Astrocyte of the cerebellum (primary cell): ENCODE measurements at regions not wholly inside any gene's neighbourhood (a gene's known extent, or its start where the extent isn't known, plus 50 kb on each side); places are given as distances from the start of the nearest gene placed in this dataset.
A peak's percentile ranks its signal among the peaks of the same experiment; 100 is the strongest.
"Not testable (repeated sequence)": the region's sequence is repeated elsewhere in the genome, so short reads cannot be mapped to it uniquely, and the experiment has no call there.

Source experiments
- DNase-seq: peaks from one replicate; pipeline ENCODE4 v3.0.0-alpha.2; 2011; ENCODE audit warnings: low read depth
- H3K4me3 ChIP-seq: 2 replicates; pipeline ENCODE4 v1.5.1; 2011; ENCODE audit warnings: mild to moderate bottlenecking, low read depth, low read length, moderate library complexity
- in situ Hi-C: cut with HindIII; loops from 2 replicates; pipeline ENCODE4 v1.10.0; 2017; ENCODE audit warnings: low sequenced_read_pairs
- TF ChIP-seq, protein P1 (sequence below): IDR thresholded peaks from 2 replicates; pipeline ENCODE4 v1.5.1; 2012; ENCODE audit warnings: low read length, low read depth, moderate library complexity, mild to moderate bottlenecking; ENCODE audit errors: missing control alignments

DNA sequence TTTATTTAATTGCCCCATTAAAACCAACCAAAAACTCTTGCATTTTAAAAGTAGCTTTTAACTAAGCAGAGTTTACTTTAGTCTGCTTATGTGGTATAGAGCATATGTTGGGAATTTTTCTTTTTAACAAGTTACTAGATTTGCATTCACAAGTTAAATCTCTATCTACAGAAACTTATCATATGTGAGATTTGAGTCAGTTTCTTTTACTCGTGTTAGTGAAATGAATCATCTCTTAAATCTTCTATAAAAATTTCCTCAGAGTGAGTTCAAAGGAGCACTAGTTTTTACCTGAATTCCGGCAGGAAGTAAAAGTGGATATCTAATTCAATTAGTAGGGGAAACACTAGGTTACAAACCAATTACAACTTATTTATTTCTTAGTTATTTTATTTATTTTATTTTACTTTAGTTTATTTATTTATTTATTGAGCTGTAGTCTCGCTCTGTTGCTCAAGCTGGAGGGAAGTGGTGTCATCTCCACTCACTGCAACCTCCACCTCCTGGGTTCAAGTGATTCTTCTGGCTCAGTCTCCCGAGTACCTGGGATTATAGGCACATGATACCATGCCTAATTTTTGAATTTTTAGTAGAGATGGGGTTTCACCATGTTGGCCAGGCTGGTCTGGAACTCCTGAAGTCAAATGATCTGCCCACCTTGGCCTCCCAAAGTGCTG lies 1609.6 kb upstream of the B3GALT2 start:
- in situ Hi-C loops, result no loop called here
- no peak for DNase-seq
- H3K4me3 ChIP-seq, result no peak overlapping the region
- TF ChIP-seq, protein P1, sequence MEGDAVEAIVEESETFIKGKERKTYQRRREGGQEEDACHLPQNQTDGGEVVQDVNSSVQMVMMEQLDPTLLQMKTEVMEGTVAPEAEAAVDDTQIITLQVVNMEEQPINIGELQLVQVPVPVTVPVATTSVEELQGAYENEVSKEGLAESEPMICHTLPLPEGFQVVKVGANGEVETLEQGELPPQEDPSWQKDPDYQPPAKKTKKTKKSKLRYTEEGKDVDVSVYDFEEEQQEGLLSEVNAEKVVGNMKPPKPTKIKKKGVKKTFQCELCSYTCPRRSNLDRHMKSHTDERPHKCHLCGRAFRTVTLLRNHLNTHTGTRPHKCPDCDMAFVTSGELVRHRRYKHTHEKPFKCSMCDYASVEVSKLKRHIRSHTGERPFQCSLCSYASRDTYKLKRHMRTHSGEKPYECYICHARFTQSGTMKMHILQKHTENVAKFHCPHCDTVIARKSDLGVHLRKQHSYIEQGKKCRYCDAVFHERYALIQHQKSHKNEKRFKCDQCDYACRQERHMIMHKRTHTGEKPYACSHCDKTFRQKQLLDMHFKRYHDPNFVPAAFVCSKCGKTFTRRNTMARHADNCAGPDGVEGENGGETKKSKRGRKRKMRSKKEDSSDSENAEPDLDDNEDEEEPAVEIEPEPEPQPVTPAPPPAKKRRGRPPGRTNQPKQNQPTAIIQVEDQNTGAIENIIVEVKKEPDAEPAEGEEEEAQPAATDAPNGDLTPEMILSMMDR, result no peak

DNA sequence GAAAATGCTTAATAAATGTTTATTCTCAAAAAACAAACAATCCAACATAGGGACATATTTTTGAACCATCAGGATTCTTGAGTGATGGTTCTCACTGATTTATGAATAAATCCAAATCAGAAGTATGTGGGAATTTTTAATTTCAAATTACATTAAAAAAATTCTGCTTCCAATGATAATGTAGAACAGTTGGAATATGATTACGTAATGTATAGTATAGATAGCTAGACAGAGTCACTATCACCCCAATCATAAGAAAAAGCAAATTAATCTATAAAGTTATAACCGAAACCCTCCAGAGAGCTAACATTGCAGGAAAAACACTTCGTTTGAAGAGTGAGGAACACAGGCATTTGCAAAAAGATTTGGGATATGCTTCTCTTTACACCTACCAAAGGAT lies 1600.6 kb upstream of the B3GALT2 start:
- DNase-seq, result no peak
- TF ChIP-seq, protein P1, result no peak
- in situ Hi-C loops, result no loop called here
- no peak overlapping the region for H3K4me3 ChIP-seq

- no peak overlapping the region for H3K4me3 ChIP-seq
- TF ChIP-seq, protein P1, result no peak
- DNase-seq, result no peak
- in situ Hi-C loops, result no loop called here
Observed at GRCh38 chr1:194786027-194786426, 1599.6 kb upstream of the B3GALT2 start.

DNA sequence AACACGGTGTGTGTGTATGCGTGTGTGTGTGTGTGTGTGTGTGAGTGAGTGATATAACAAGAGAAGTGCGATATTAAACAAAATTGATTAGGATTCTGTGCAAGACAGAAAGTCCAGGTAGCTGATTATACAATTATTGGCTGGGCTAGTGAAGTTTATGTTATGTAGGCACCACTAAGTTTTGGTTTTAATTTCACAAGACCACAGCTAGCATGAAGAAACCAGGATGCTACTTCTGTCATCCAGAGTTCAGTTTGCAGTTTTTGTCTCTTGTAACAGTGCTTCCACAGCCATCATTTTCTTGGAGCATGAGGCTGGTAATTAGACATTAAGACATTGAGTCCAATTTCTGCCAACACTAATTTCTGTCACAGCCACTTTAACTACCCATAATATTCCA lies 1590.2 kb upstream of the B3GALT2 start:
- no peak overlapping the region for H3K4me3 ChIP-seq
- no peak for DNase-seq
- in situ Hi-C loops, result no loop called here
- TF ChIP-seq, protein P1, result no peak

- in situ Hi-C loops, result no loop called here
- TF ChIP-seq, protein P1, result no peak
- no peak overlapping the region for H3K4me3 ChIP-seq
- DNase-seq, result no peak
Observed at GRCh38 chr1:194774535-194774934, 1588.1 kb upstream of the B3GALT2 start.

DNA sequence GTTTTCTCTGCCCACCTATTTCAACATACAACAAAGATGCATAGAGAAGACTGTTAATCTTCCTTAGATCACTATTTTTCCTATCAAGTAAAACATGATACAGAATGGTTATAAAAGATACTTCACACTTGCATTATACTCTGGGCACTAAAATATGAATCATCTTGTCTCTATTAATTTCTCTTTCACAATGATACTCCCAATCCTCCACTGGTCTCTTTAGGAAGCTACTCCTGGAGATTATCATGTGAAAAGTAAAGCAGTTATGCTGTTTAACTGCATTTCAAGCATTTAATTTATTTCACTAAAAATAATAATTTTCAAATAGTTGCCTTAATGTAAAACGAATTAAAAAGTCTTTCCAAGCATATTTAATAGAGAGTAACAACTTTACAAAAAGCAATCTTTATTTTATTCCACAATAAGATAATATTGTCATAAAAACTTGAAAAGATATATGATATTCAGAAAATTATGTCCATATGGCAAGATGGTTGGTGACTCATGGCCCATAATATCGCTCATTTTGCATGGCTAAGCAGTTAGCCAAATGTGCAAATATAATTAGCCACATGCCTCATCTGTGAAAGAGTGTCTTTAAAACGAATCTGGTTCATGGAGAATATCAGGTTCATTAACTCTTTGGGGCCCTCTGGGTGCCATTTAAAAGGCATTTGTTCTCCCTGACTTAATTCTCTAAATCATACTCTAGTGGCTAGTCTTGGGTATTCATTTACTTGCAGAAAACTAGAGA lies 1569.0 kb upstream of the B3GALT2 start:
- TF ChIP-seq, protein P1, result no peak
- H3K4me3 ChIP-seq, result no peak overlapping the region
- peak; percentile 1 for DNase-seq
- in situ Hi-C loops, result no loop called here

DNA sequence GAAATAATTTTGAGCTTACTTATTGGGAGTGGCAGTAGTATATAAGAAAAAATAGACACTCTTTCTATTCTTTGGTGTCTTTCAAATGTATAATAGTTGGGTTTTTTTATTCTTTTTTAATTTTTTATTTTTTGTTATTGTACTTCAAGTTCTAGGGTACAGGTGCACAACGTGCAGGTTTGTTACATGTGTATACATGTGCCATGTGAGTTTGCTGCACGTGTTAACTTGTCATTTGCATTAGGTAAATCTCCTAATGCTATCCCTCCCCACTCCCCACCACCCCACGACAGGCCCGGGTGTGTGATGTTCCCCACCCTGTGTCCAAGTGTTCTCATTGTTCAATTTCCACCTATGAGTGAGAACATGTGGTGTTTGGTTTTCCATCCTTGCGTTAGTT lies 1552.4 kb upstream of the B3GALT2 start:
- H3K4me3 ChIP-seq, in situ Hi-C loops: not testable (repeated sequence)

More for the DNA sequence above, 1552.4 kb upstream of the B3GALT2 start:
- not testable (repeated sequence) for DNase-seq
